Vagina (tissue), 2 donors: ENCODE measurements at regions not wholly inside any gene's neighbourhood (a gene's known extent, or its start where the extent isn't known, plus 50 kb on each side); places are given as distances from the start of the nearest gene placed in this dataset.
"Not testable (repeated sequence)": the region's sequence is repeated elsewhere in the genome, so short reads cannot be mapped to it uniquely, and the experiment has no call there.

ENCODE experiments used
- POLR2AphosphoS5 ChIP-seq, 2 donors: sonication (generic); formaldehyde crosslinking; IDR thresholded peaks; one replicate each; pipeline ENCODE4 v1.9.0; 2017; ENCODE audit warnings: antibody characterized with exemption in 2 of 2, mild to moderate bottlenecking in 2 of 2, low read depth in 1 of 2; ENCODE audit not compliant: insufficient read depth in 1 of 2
- TF ChIP-seq, protein P1 (sequence below), 3 experiments: fragments of 450-650 bp in 2 of 3; fragments of 200-600 bp in 1 of 3; sonication (generic) in 1 of 3; IDR thresholded peaks; one replicate each; pipeline ENCODE4 v1.5.1; 2017 to 2019; ENCODE audit warnings: antibody characterized with exemption in 3 of 3, mild to moderate bottlenecking in 2 of 3, moderate library complexity in 2 of 3

GRCh38 chr5:99471178-99471577 is 542.4 kb upstream of the CHD1 start:
- not testable (repeated sequence) for TF ChIP-seq POLR2AphosphoS5 (IDR thresholded peaks at IDR 0.05; ENCODE audit: insufficient read depth in 1 of 2, low read depth in 1 of 2)
- TF ChIP-seq, protein P1, sequence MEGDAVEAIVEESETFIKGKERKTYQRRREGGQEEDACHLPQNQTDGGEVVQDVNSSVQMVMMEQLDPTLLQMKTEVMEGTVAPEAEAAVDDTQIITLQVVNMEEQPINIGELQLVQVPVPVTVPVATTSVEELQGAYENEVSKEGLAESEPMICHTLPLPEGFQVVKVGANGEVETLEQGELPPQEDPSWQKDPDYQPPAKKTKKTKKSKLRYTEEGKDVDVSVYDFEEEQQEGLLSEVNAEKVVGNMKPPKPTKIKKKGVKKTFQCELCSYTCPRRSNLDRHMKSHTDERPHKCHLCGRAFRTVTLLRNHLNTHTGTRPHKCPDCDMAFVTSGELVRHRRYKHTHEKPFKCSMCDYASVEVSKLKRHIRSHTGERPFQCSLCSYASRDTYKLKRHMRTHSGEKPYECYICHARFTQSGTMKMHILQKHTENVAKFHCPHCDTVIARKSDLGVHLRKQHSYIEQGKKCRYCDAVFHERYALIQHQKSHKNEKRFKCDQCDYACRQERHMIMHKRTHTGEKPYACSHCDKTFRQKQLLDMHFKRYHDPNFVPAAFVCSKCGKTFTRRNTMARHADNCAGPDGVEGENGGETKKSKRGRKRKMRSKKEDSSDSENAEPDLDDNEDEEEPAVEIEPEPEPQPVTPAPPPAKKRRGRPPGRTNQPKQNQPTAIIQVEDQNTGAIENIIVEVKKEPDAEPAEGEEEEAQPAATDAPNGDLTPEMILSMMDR (IDR thresholded peaks at IDR 0.05) = not testable (repeated sequence)
